ENCODE measurements at regions not wholly inside any gene's neighbourhood (a gene's known extent, or its start where the extent isn't known, plus 50 kb on each side); places are given as distances from the start of the nearest gene placed in this dataset.

- H3K4me1 ChIP-seq: no peaks in the 10 kb centered on the region
- TF ChIP-seq CTCF (IDR thresholded peaks at IDR 0.05; ENCODE audit: borderline replicate concordance): no peak
- no peaks in the 10 kb centered on the region for H3K27me3 ChIP-seq (ENCODE audit: low read depth)
- intact Hi-C loops (cut with micrococcal nuclease): no loop called here
- no peaks in the 10 kb centered on the region for H3K36me3 ChIP-seq
- DNase-seq: no peak
- H3K4me3 ChIP-seq: no peak overlapping the region
- H3K27ac ChIP-seq (replicated peaks): no peak overlapping the region
- H3K9me3 ChIP-seq (replicated peaks): no peaks in the 10 kb centered on the region
Observed at GRCh38 chr6:140931581-140931980, 1201.1 kb upstream of the GJE1 start.

GRCh38 chr6:140929121-140929520 is 1203.6 kb upstream of the GJE1 start:
- Histone ChIP-seq H3K27ac (replicated peaks) (no peak overlapping the region), H3K4me3 (no peak overlapping the region), H3K4me1 (no peaks in the 10 kb centered on the region), H3K36me3 (no peaks in the 10 kb centered on the region), H3K27me3 (ENCODE audit: low read depth) (no peaks in the 10 kb centered on the region), H3K9me3 (replicated peaks) (no peaks in the 10 kb centered on the region)
- DNase-seq: no peak
- intact Hi-C loops (cut with micrococcal nuclease): no loop called here
- no peak for TF ChIP-seq CTCF (IDR thresholded peaks at IDR 0.05; ENCODE audit: borderline replicate concordance)

GRCh38 chr6:140923048-140923447 is 1209.7 kb upstream of the GJE1 start:
- TF ChIP-seq CTCF (IDR thresholded peaks at IDR 0.05; ENCODE audit: borderline replicate concordance): no peak
- Histone ChIP-seq H3K4me1 (no peaks in the 10 kb centered on the region), H3K27ac (replicated peaks) (no peak overlapping the region), H3K4me3 (no peak overlapping the region), H3K36me3 (no peaks in the 10 kb centered on the region), H3K9me3 (replicated peaks) (no peaks in the 10 kb centered on the region), H3K27me3 (ENCODE audit: low read depth) (no peaks in the 10 kb centered on the region)
- intact Hi-C loops (cut with micrococcal nuclease): no loop called here
- no peak for DNase-seq

DNA sequence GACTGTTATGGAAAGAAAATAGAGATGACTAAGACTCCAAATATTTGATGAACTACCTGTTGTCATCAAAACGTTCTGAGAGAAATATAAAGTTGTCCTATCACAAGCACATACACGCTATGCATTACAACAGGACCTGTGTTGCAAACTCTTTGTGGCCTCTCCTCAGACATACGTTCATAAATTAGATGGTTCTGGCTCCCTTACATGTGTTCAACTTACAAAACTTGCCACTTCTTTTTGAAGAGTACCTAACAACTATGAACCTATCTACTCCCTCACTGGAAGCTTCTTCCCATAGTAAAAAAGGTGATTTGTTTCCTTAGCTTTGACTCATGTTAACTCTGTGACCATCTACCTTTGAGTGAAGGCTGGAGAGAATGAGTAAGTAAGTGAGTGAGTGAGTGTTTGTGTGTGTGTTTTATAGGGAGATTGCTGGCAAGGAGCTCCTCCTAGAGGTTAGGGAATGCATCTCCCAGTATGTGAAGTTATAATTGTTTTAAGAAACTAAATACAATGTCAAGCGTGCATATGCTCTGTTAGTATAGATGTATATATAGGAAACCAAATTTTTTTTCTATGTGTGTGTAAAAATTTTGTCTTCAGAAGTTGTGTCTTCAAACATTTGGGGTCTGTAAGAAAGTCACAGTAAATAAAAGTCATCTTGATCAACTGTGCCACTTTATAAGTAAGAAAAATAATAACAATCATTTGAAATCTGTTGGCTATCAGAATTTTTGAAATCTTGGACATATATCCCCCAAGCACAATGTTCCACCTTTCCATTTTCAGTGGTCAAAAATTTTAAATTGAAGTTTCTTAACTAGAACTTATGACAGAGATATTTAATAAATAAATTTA is 1211.1 kb upstream of the GJE1 start:
- DNase-seq: no peak

GRCh38 chr6:140917911-140918310 is 1214.8 kb upstream of the GJE1 start:
- no peak for TF ChIP-seq CTCF (IDR thresholded peaks at IDR 0.05; ENCODE audit: borderline replicate concordance)
- Histone ChIP-seq H3K4me3 (no peak overlapping the region), H3K4me1 (peaks cover 19% of the 10 kb centered on the region), H3K36me3 (no peaks in the 10 kb centered on the region), H3K27ac (replicated peaks) (no peak overlapping the region), H3K9me3 (replicated peaks) (peaks cover 6% of the 10 kb centered on the region), H3K27me3 (ENCODE audit: low read depth) (no peaks in the 10 kb centered on the region)
- intact Hi-C loops (cut with micrococcal nuclease): no loop called here
- DNase-seq: no peak

More for the DNA sequence above, 1211.1 kb upstream of the GJE1 start:
- Histone ChIP-seq H3K4me1 (no peaks in the 10 kb centered on the region), H3K4me3 (no peak overlapping the region), H3K9me3 (replicated peaks) (peaks cover 6% of the 10 kb centered on the region), H3K36me3 (no peaks in the 10 kb centered on the region), H3K27ac (replicated peaks) (no peak overlapping the region), H3K27me3 (ENCODE audit: low read depth) (no peaks in the 10 kb centered on the region)
- TF ChIP-seq CTCF (IDR thresholded peaks at IDR 0.05; ENCODE audit: borderline replicate concordance): peak; percentile 72
- intact Hi-C loops (cut with micrococcal nuclease): no loop called here
